HG03432 (cell line): ENCODE measurements at regions not wholly inside any gene's neighbourhood (a gene's known extent, or its start where the extent isn't known, plus 50 kb on each side); places are given as distances from the start of the nearest gene placed in this dataset.

ENCODE experiments used
- ATAC-seq: cut with Tn5 transposase; IDR thresholded peaks from one replicate; pipeline ENCODE4 v1.9.1; 2021; ENCODE audit warnings: mild to moderate bottlenecking, moderate library complexity; ENCODE audit not compliant: unreplicated experiment

GRCh38 chr5:8314965-8315364 lies 446.0 kb downstream of the MTRR start:
- no peak for ATAC-seq

GRCh38 chr5:8316608-8317280 lies 447.8 kb downstream of the MTRR start:
- no peak for ATAC-seq

- ATAC-seq, result no peak
Measured at GRCh38 chr5:8317335-8317734, 448.4 kb downstream of the MTRR start.

GRCh38 chr5:8320244-8320643 lies 451.3 kb downstream of the MTRR start:
- no peak for ATAC-seq

GRCh38 chr5:8321272-8321671 lies 452.3 kb downstream of the MTRR start:
- no peak for ATAC-seq

GRCh38 chr5:8322484-8322883 lies 453.5 kb downstream of the MTRR start:
- ATAC-seq, result no peak

GRCh38 chr5:8327016-8327415 lies 458.1 kb downstream of the MTRR start:
- no peak for ATAC-seq

- ATAC-seq, result no peak
Measured at GRCh38 chr5:8329773-8330172, 460.8 kb downstream of the MTRR start.

GRCh38 chr5:8332666-8333445 lies 463.9 kb downstream of the MTRR start:
- ATAC-seq, result no peak

GRCh38 chr5:8333485-8333884 lies 464.5 kb downstream of the MTRR start:
- ATAC-seq, result no peak

GRCh38 chr5:8333977-8334376 lies 465.0 kb downstream of the MTRR start:
- no peak for ATAC-seq

GRCh38 chr5:8340261-8340660 lies 471.3 kb downstream of the MTRR start:
- ATAC-seq, result no peak

- ATAC-seq, result peak; percentile 64
Measured at GRCh38 chr5:8340739-8341344, 471.9 kb downstream of the MTRR start.

- no peak for ATAC-seq
Measured at GRCh38 chr5:8341406-8341805, 472.5 kb downstream of the MTRR start.

GRCh38 chr5:8347984-8348383 lies 479.0 kb downstream of the MTRR start:
- ATAC-seq, result no peak

GRCh38 chr5:8349855-8350254 lies 480.9 kb downstream of the MTRR start:
- ATAC-seq, result peak; percentile 99

GRCh38 chr5:8350644-8351339 lies 481.8 kb downstream of the MTRR start:
- no peak for ATAC-seq

GRCh38 chr5:8355981-8356380 lies 487.0 kb downstream of the MTRR start:
- ATAC-seq, result no peak

- no peak for ATAC-seq
Measured at GRCh38 chr5:8360012-8360411, 491.1 kb downstream of the MTRR start.

- ATAC-seq, result no peak
Measured at GRCh38 chr5:8362495-8362894, 493.5 kb downstream of the MTRR start.

- no peak for ATAC-seq
Measured at GRCh38 chr5:8363138-8363537, 494.2 kb downstream of the MTRR start.
